ENCODE measurements at regions not wholly inside any gene's neighbourhood (a gene's known extent, or its start where the extent isn't known, plus 50 kb on each side); places are given as distances from the start of the nearest gene placed in this dataset.

GRCh38 chr3:96201463-96201862, 612.9 kb upstream of the EPHA6 start:
- H3K79me2 ChIP-seq (ENCODE audit: insufficient read depth, low read length): no peaks in the 10 kb centered on the region
- H3K4me1 ChIP-seq (ENCODE audit: insufficient read depth, low read length): no peaks in the 10 kb centered on the region
- TF ChIP-seq CTCF (IDR thresholded peaks at IDR 0.05; ENCODE audit: extremely low read depth, low read depth, low read length): no peak

GRCh38 chr3:96202181-96202580, 612.2 kb upstream of the EPHA6 start:
- DNase-seq (ENCODE audit: insufficient read length, low spot score, missing footprints): no peak
- Histone ChIP-seq H3K9me3 (ENCODE audit: low read depth, low read length) (no peaks in the 10 kb centered on the region), H3K27me3 (ENCODE audit: insufficient read depth, low read length) (no peaks in the 10 kb centered on the region), H3K27ac (ENCODE audit: low read depth, low read length) (no peak overlapping the region), H3K4me3 (ENCODE audit: insufficient read depth, low read length) (no peak overlapping the region), H2AFZ (ENCODE audit: low read length) (no peak overlapping the region), H3K36me3 (ENCODE audit: insufficient read depth, low read length) (no peaks in the 10 kb centered on the region), H4K20me1 (ENCODE audit: insufficient read depth, low read length) (no peaks in the 10 kb centered on the region), H3K4me1 (ENCODE audit: insufficient read depth, low read length) (no peaks in the 10 kb centered on the region), H3K79me2 (ENCODE audit: insufficient read depth, low read length) (no peaks in the 10 kb centered on the region), H3K4me2 (ENCODE audit: insufficient read depth, low read length) (no peak overlapping the region)
- TF ChIP-seq CTCF (IDR thresholded peaks at IDR 0.05; ENCODE audit: extremely low read depth, low read depth, low read length): no peak

More at GRCh38 chr3:96201463-96201862, 612.9 kb upstream of the EPHA6 start:
- DNase-seq (ENCODE audit: insufficient read length, low spot score, missing footprints): no peak
- Histone ChIP-seq H2AFZ (ENCODE audit: low read length) (no peak overlapping the region), H3K27me3 (ENCODE audit: insufficient read depth, low read length) (no peaks in the 10 kb centered on the region), H3K4me3 (ENCODE audit: insufficient read depth, low read length) (no peak overlapping the region), H4K20me1 (ENCODE audit: insufficient read depth, low read length) (no peaks in the 10 kb centered on the region), H3K9me3 (ENCODE audit: low read depth, low read length) (no peaks in the 10 kb centered on the region), H3K4me2 (ENCODE audit: insufficient read depth, low read length) (no peak overlapping the region), H3K27ac (ENCODE audit: low read depth, low read length) (no peak overlapping the region), H3K36me3 (ENCODE audit: insufficient read depth, low read length) (no peaks in the 10 kb centered on the region)

GRCh38 chr3:96209699-96210098, 604.7 kb upstream of the EPHA6 start:
- Histone ChIP-seq H3K27me3 (ENCODE audit: insufficient read depth, low read length) (no peaks in the 10 kb centered on the region), H3K27ac (ENCODE audit: low read depth, low read length) (no peak overlapping the region), H3K4me2 (ENCODE audit: insufficient read depth, low read length) (no peak overlapping the region), H3K9me3 (ENCODE audit: low read depth, low read length) (peaks cover 1% of the 10 kb centered on the region), H3K4me3 (ENCODE audit: insufficient read depth, low read length) (no peak overlapping the region), H3K4me1 (ENCODE audit: insufficient read depth, low read length) (no peaks in the 10 kb centered on the region), H2AFZ (ENCODE audit: low read length) (no peak overlapping the region), H4K20me1 (ENCODE audit: insufficient read depth, low read length) (no peaks in the 10 kb centered on the region), H3K79me2 (ENCODE audit: insufficient read depth, low read length) (no peaks in the 10 kb centered on the region), H3K36me3 (ENCODE audit: insufficient read depth, low read length) (no peaks in the 10 kb centered on the region)
- peak; percentile 18 for DNase-seq (ENCODE audit: insufficient read length, low spot score, missing footprints)
- no peak for TF ChIP-seq CTCF (IDR thresholded peaks at IDR 0.05; ENCODE audit: extremely low read depth, low read depth, low read length)

GRCh38 chr3:96213393-96213792, 601.0 kb upstream of the EPHA6 start:
- Histone ChIP-seq H3K4me2 (ENCODE audit: insufficient read depth, low read length) (no peak overlapping the region), H3K27ac (ENCODE audit: low read depth, low read length) (no peak overlapping the region), H2AFZ (ENCODE audit: low read length) (no peak overlapping the region), H3K4me3 (ENCODE audit: insufficient read depth, low read length) (no peak overlapping the region), H3K4me1 (ENCODE audit: insufficient read depth, low read length) (no peaks in the 10 kb centered on the region), H3K9me3 (ENCODE audit: low read depth, low read length) (peaks cover 5% of the 10 kb centered on the region), H4K20me1 (ENCODE audit: insufficient read depth, low read length) (no peaks in the 10 kb centered on the region), H3K27me3 (ENCODE audit: insufficient read depth, low read length) (no peaks in the 10 kb centered on the region), H3K36me3 (ENCODE audit: insufficient read depth, low read length) (no peaks in the 10 kb centered on the region), H3K79me2 (ENCODE audit: insufficient read depth, low read length) (no peaks in the 10 kb centered on the region)
- DNase-seq (ENCODE audit: insufficient read length, low spot score, missing footprints): peak; percentile 1
- TF ChIP-seq CTCF (IDR thresholded peaks at IDR 0.05; ENCODE audit: extremely low read depth, low read depth, low read length): no peak

Measured in osteoblast (primary cell).